Panc1 (cell line): ENCODE measurements at regions not wholly inside any gene's neighbourhood (a gene's known extent, or its start where the extent isn't known, plus 50 kb on each side); places are given as distances from the start of the nearest gene placed in this dataset.

Experiments used
- ATAC-seq: fragments of 200-7000 bp; cut with Tn5 transposase; 2 replicates; pipeline ENCODE4 v1.9.1; 2020; ENCODE audit warnings: mild to moderate bottlenecking, moderate library complexity
- BruUV-seq: library from RNA; stranded (reverse); fragments of 400-500 nt; replicated peaks from 2 replicates; lab custom pipeline; 2021; lab: Mats Ljungman, UMichigan
- CTCF ChIA-PET: fragments of 300-600 bp; sonication (Branson Sonifier 250); formaldehyde crosslinking; loops from one replicate; lab custom pipeline; 2022; ENCODE audit warnings: antibody characterized with exemption; lab: Charles Lee
- POLR2A ChIA-PET: fragments of 300-600 bp; sonication (Branson Sonifier 250); formaldehyde crosslinking; loops from one replicate; lab custom pipeline; 2022; ENCODE audit warnings: antibody characterized with exemption; lab: Charles Lee
- DNase-seq: peaks from one replicate; pipeline ENCODE4 v3.0.0-alpha.2; 2010; ENCODE audit warnings: low read depth, low spot score
- H3K27ac ChIP-seq: 2 replicates; pipeline ENCODE4 v1.5.1; 2011; ENCODE audit warnings: mild to moderate bottlenecking, low read length, inconsistent platforms
- H3K27me3 ChIP-seq: fragments of 200-500 bp; sonication (Bioruptor generic); 2 replicates; pipeline ENCODE4 v1.6.0; 2014; ENCODE audit warnings: low read length, inconsistent platforms; ENCODE audit not compliant: control insufficient read depth, insufficient read depth
- H3K36me3 ChIP-seq: fragments of 200-500 bp; sonication (Bioruptor generic); 2 replicates; pipeline ENCODE4 v1.5.1; 2014; ENCODE audit warnings: inconsistent platforms, mild to moderate bottlenecking, low read length, moderate library complexity; ENCODE audit not compliant: control insufficient read depth, insufficient read depth
- H3K4me1 ChIP-seq: 2 replicates; pipeline ENCODE4 v1.5.1; 2011; ENCODE audit warnings: inconsistent platforms, mild to moderate bottlenecking, low read length, moderate library complexity; ENCODE audit not compliant: control insufficient read depth, insufficient read depth
- H3K4me3 ChIP-seq, 2 experiments: 2 replicates each; pipeline ENCODE4 v1.5.1; 2011 to 2012; ENCODE audit warnings: low read depth in 2 of 2, low read length in 2 of 2, mild to moderate bottlenecking in 2 of 2, inconsistent platforms in 1 of 2, moderate library complexity in 1 of 2
- H3K9me3 ChIP-seq: fragments of 200-500 bp; sonication (Bioruptor generic); 2 replicates; pipeline ENCODE4 v1.5.1; 2014; ENCODE audit warnings: low read depth, mild to moderate bottlenecking, inconsistent platforms, low read length, moderate library complexity; ENCODE audit not compliant: control insufficient read depth, insufficient read depth
- CTCF ChIP-seq: fragments of 450-650 bp; IDR thresholded peaks from 2 replicates; pipeline ENCODE4 v1.5.1; 2017; ENCODE audit warnings: mild to moderate bottlenecking
- POLR2AphosphoS5 ChIP-seq: IDR thresholded peaks from 2 replicates; pipeline ENCODE4 v1.6.1; 2012; ENCODE audit warnings: mild to moderate bottlenecking, low read depth, low read length, moderate library complexity
- REST ChIP-seq, 2 experiments: IDR thresholded peaks; 2 replicates each; pipeline ENCODE4 v1.6.1; 2011 to 2012; ENCODE audit warnings: low read depth in 2 of 2, control low read depth in 1 of 2, low read length in 1 of 2, mild to moderate bottlenecking in 1 of 2, moderate library complexity in 1 of 2; ENCODE audit not compliant: insufficient read depth in 1 of 2
- SIN3A ChIP-seq: IDR thresholded peaks from 2 replicates; pipeline ENCODE4 v1.6.1; 2012; ENCODE audit warnings: low read depth, mild to moderate bottlenecking, low read length, moderate library complexity, borderline replicate concordance; ENCODE audit not compliant: insufficient read depth
- TCF7L2 ChIP-seq: IDR thresholded peaks from 2 replicates; pipeline ENCODE4 v1.6.1; 2011; ENCODE audit warnings: mild to moderate bottlenecking, low read depth, low read length, inconsistent platforms
- in situ Hi-C: cut with HindIII; loops from 2 replicates; pipeline ENCODE4 v1.10.0; 2016; ENCODE audit warnings: low sequenced_read_pairs, low pct_unique_long_range_greater_than_20kb
- intact Hi-C: fragments of 100-400 bp; cut with micrococcal nuclease; formaldehyde crosslinking; loops from one replicate; pipeline ENCODE4 v1.10.0; 2022; ENCODE audit not compliant: unreplicated experiment

GRCh38 chr4:14575919-14576318, 426.4 kb upstream of the CPEB2 start:
- Histone ChIP-seq H3K4me3 (no peak overlapping the region), H3K27me3 (no peaks in the 10 kb centered on the region), H3K4me1 (no peaks in the 10 kb centered on the region), H3K36me3 (no peaks in the 10 kb centered on the region), H3K9me3 (no peaks in the 10 kb centered on the region), H3K27ac (no peak overlapping the region)
- BruUV-seq, result no TSS peak
- CTCF ChIA-PET, result no interaction called here
- ATAC-seq (no peak), DNase-seq (no peak)
- intact Hi-C loops (no loop called here), in situ Hi-C loops (no loop called here)
- POLR2A ChIA-PET, result no interaction called here
- TF ChIP-seq TCF7L2, result no peak
- no peak for TF ChIP-seq CTCF
- no peak for TF ChIP-seq REST (IDR thresholded peaks at IDR 0.05; ENCODE audit: insufficient read depth in 1 of 2, low read depth in 2 of 2, low read length in 1 of 2)
- no peak for TF ChIP-seq POLR2AphosphoS5
- no peak for TF ChIP-seq SIN3A

- no peaks in the 10 kb centered on the region for H3K4me1 ChIP-seq
- no peak for DNase-seq
- no peaks in the 10 kb centered on the region for H3K9me3 ChIP-seq
- ChIA-PET POLR2A (no interaction called here), CTCF (no interaction called here)
- H3K27ac ChIP-seq, result no peak overlapping the region
- intact Hi-C loops, result no loop called here
- TF ChIP-seq CTCF (no peak), SIN3A (no peak), TCF7L2 (no peak), REST (IDR thresholded peaks at IDR 0.05; ENCODE audit: insufficient read depth in 1 of 2, low read depth in 2 of 2, low read length in 1 of 2) (no peak), POLR2AphosphoS5 (no peak)
- H3K27me3 ChIP-seq, result no peaks in the 10 kb centered on the region
- no peaks in the 10 kb centered on the region for H3K36me3 ChIP-seq
- H3K4me3 ChIP-seq, result no peak overlapping the region
- no TSS peak for BruUV-seq
- in situ Hi-C loops, result no loop called here
- ATAC-seq, result no peak
Observed at GRCh38 chr4:14580061-14580460, 422.2 kb upstream of the CPEB2 start.
